Gastrocnemius medialis (tissue), 4 donors: ENCODE measurements at regions not wholly inside any gene's neighbourhood (a gene's known extent, or its start where the extent isn't known, plus 50 kb on each side); places are given as distances from the start of the nearest gene placed in this dataset.
"Not testable (repeated sequence)": the region's sequence is repeated elsewhere in the genome, so short reads cannot be mapped to it uniquely, and the experiment has no call there.

Experiments
- POLR2A ChIP-seq, 2 donors: fragments of 450-650 bp; IDR thresholded peaks; one replicate each; pipeline ENCODE4 v1.6.1; 2017; ENCODE audit warnings: antibody characterized with exemption in 2 of 2, mild to moderate bottlenecking in 2 of 2, moderate library complexity in 2 of 2
- TF ChIP-seq, protein P1 (sequence below), 5 experiments: fragments of 450-650 bp in 3 of 5; fragments of 200-600 bp in 2 of 5; sonication (generic) in 2 of 5; IDR thresholded peaks in 4 of 5; conservative IDR thresholded peaks in 1 of 5; 1 replicate in 4 of 5; 2 replicates in 1 of 5; pipeline ENCODE4 v1.5.1; 2016 to 2019; ENCODE audit warnings: antibody characterized with exemption in 5 of 5, mild to moderate bottlenecking in 3 of 5, moderate library complexity in 3 of 5

DNA sequence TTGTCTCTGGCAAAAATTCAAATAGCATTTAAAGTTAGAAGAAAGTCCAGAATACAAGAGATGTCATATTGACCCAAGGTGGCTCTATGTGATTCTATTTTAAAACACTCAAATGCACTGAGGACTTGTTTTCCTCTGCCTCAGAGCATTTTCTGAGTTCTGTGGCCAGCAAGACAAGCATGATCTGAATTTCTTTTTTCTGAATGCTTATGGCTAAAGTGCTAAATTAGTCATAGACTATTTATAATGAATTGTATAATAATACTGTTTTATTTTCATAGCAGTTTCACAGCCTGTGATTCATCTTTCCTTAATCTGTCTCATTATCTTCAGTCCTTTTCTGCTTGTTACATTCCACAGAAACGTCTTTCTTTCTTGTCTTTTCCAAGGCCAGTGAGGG is 63.9 kb upstream of the SEC22B start:
- TF ChIP-seq POLR2A (IDR thresholded peaks at IDR 0.05) = not testable (repeated sequence)
- TF ChIP-seq, protein P1, sequence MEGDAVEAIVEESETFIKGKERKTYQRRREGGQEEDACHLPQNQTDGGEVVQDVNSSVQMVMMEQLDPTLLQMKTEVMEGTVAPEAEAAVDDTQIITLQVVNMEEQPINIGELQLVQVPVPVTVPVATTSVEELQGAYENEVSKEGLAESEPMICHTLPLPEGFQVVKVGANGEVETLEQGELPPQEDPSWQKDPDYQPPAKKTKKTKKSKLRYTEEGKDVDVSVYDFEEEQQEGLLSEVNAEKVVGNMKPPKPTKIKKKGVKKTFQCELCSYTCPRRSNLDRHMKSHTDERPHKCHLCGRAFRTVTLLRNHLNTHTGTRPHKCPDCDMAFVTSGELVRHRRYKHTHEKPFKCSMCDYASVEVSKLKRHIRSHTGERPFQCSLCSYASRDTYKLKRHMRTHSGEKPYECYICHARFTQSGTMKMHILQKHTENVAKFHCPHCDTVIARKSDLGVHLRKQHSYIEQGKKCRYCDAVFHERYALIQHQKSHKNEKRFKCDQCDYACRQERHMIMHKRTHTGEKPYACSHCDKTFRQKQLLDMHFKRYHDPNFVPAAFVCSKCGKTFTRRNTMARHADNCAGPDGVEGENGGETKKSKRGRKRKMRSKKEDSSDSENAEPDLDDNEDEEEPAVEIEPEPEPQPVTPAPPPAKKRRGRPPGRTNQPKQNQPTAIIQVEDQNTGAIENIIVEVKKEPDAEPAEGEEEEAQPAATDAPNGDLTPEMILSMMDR (IDR thresholded peaks at IDR 0.05 in 4 of 5, conservative IDR thresholded peaks at IDR 0.05 in 1 of 5) = not testable (repeated sequence)
